ENCODE measurements at regions not wholly inside any gene's neighbourhood (a gene's known extent, or its start where the extent isn't known, plus 50 kb on each side); places are given as distances from the start of the nearest gene placed in this dataset.

- no peaks in the 10 kb centered on the region for H3K4me1 ChIP-seq (ENCODE audit: control insufficient read depth, insufficient read depth, low read depth, low read length)
- H2BK15ac ChIP-seq (ENCODE audit: low read depth, poor library complexity, severe bottlenecking), result no peak overlapping the region
- H2AFZ ChIP-seq (ENCODE audit: low read depth, low read length), result no peak overlapping the region
- no peak overlapping the region for H2BK120ac ChIP-seq (ENCODE audit: low read depth, low read length)
- DNase-seq, result no peak
- H3K9ac ChIP-seq (ENCODE audit: low read length), result no peak overlapping the region
- H3K18ac ChIP-seq (ENCODE audit: low read depth in 1 of 2, low read length in 2 of 2), result no peak overlapping the region
- H3K79me1 ChIP-seq (replicated peaks; ENCODE audit: low read length, poor library complexity, severe bottlenecking), result no peaks in the 10 kb centered on the region
- H4K91ac ChIP-seq (ENCODE audit: low read length), result no peak overlapping the region
- no peak overlapping the region for H4K8ac ChIP-seq (ENCODE audit: low read length)
- no peak overlapping the region for H2AK5ac ChIP-seq (ENCODE audit: low read length, severe bottlenecking)
- peaks cover 7% of the 10 kb centered on the region for H3K9me3 ChIP-seq (ENCODE audit: control insufficient read depth, low read length)
- H3K4me2 ChIP-seq (ENCODE audit: low read length, poor library complexity, severe bottlenecking), result no peak overlapping the region
- no CpG with 5 or more reads among the region's 2 CpGs for WGBS
- no peak overlapping the region for H3K4ac ChIP-seq (ENCODE audit: low read depth in 1 of 2, low read length in 2 of 2)
- no peak overlapping the region for H2BK12ac ChIP-seq (ENCODE audit: low read length in 2 of 2)
- H3K27me3 ChIP-seq (ENCODE audit: control insufficient read depth in 1 of 2, insufficient read depth in 1 of 2, low read length in 2 of 2), result no peaks in the 10 kb centered on the region
- H3K4me3 ChIP-seq (ENCODE audit: insufficient read depth in 1 of 2, low read depth in 1 of 2, low read length in 2 of 2), result no peak overlapping the region
- no peak overlapping the region for H3K14ac ChIP-seq (ENCODE audit: low read length in 2 of 2)
- no peaks in the 10 kb centered on the region for H3K36me3 ChIP-seq (ENCODE audit: control insufficient read depth in 1 of 2, insufficient read depth in 2 of 2, low read depth in 1 of 2, low read length in 2 of 2)
- H3K27ac ChIP-seq (ENCODE audit: low read length, poor library complexity, severe bottlenecking), result no peak overlapping the region
- no peak overlapping the region for H2BK5ac ChIP-seq (ENCODE audit: low read depth, low read length, poor library complexity, severe bottlenecking)
- H3K23ac ChIP-seq (ENCODE audit: low read length in 2 of 2), result no peak overlapping the region
These were observed 1438.7 kb downstream of the REEP3 start for GRCh38 chr10:64959883-64960282.

GRCh38 chr10:64973391-64973790 is 1452.2 kb downstream of the REEP3 start:
- H2AK5ac ChIP-seq (ENCODE audit: low read length, severe bottlenecking), result no peak overlapping the region
- 86% methylated on average over 1 of the region's 2 CpGs for WGBS
- no peaks in the 10 kb centered on the region for H3K9me3 ChIP-seq (ENCODE audit: control insufficient read depth, low read length)
- H2BK15ac ChIP-seq (ENCODE audit: low read depth, poor library complexity, severe bottlenecking), result no peak overlapping the region
- H3K27ac ChIP-seq (ENCODE audit: low read length, poor library complexity, severe bottlenecking), result no peak overlapping the region
- H3K4ac ChIP-seq (ENCODE audit: low read depth in 1 of 2, low read length in 2 of 2), result no peak overlapping the region
- DNase-seq, result no peak
- no peak overlapping the region for H3K14ac ChIP-seq (ENCODE audit: low read length in 2 of 2)
- no peaks in the 10 kb centered on the region for H3K36me3 ChIP-seq (ENCODE audit: control insufficient read depth in 1 of 2, insufficient read depth in 2 of 2, low read depth in 1 of 2, low read length in 2 of 2)
- H3K9ac ChIP-seq (ENCODE audit: low read length), result no peak overlapping the region
- no peak overlapping the region for H2BK5ac ChIP-seq (ENCODE audit: low read depth, low read length, poor library complexity, severe bottlenecking)
- no peak overlapping the region for H2BK120ac ChIP-seq (ENCODE audit: low read depth, low read length)
- H3K79me1 ChIP-seq (replicated peaks; ENCODE audit: low read length, poor library complexity, severe bottlenecking), result no peaks in the 10 kb centered on the region
- no peaks in the 10 kb centered on the region for H3K27me3 ChIP-seq (ENCODE audit: control insufficient read depth in 1 of 2, insufficient read depth in 1 of 2, low read length in 2 of 2)
- H4K8ac ChIP-seq (ENCODE audit: low read length), result no peak overlapping the region
- no peak overlapping the region for H2BK12ac ChIP-seq (ENCODE audit: low read length in 2 of 2)
- no peak overlapping the region for H4K91ac ChIP-seq (ENCODE audit: low read length)
- H3K23ac ChIP-seq (ENCODE audit: low read length in 2 of 2), result no peak overlapping the region
- no peak overlapping the region for H3K18ac ChIP-seq (ENCODE audit: low read depth in 1 of 2, low read length in 2 of 2)
- no peak overlapping the region for H2AFZ ChIP-seq (ENCODE audit: low read depth, low read length)
- no peak overlapping the region for H3K4me2 ChIP-seq (ENCODE audit: low read length, poor library complexity, severe bottlenecking)
- no peaks in the 10 kb centered on the region for H3K4me1 ChIP-seq (ENCODE audit: control insufficient read depth, insufficient read depth, low read depth, low read length)
- H3K4me3 ChIP-seq (ENCODE audit: insufficient read depth in 1 of 2, low read depth in 1 of 2, low read length in 2 of 2), result no peak overlapping the region

- H2BK12ac ChIP-seq (ENCODE audit: low read length in 2 of 2), result no peak overlapping the region
- H3K9me3 ChIP-seq (ENCODE audit: control insufficient read depth, low read length), result no peaks in the 10 kb centered on the region
- H4K8ac ChIP-seq (ENCODE audit: low read length), result no peak overlapping the region
- H3K23ac ChIP-seq (ENCODE audit: low read length in 2 of 2), result no peak overlapping the region
- H4K91ac ChIP-seq (ENCODE audit: low read length), result no peak overlapping the region
- H2AFZ ChIP-seq (ENCODE audit: low read depth, low read length), result no peak overlapping the region
- H2AK5ac ChIP-seq (ENCODE audit: low read length, severe bottlenecking), result no peak overlapping the region
- no peak for DNase-seq
- no peak overlapping the region for H3K9ac ChIP-seq (ENCODE audit: low read length)
- no peak overlapping the region for H3K14ac ChIP-seq (ENCODE audit: low read length in 2 of 2)
- H3K4me3 ChIP-seq (ENCODE audit: insufficient read depth in 1 of 2, low read depth in 1 of 2, low read length in 2 of 2), result no peak overlapping the region
- H3K27ac ChIP-seq (ENCODE audit: low read length, poor library complexity, severe bottlenecking), result no peak overlapping the region
- no peak overlapping the region for H2BK5ac ChIP-seq (ENCODE audit: low read depth, low read length, poor library complexity, severe bottlenecking)
- H2BK15ac ChIP-seq (ENCODE audit: low read depth, poor library complexity, severe bottlenecking), result no peak overlapping the region
- no peak overlapping the region for H2BK120ac ChIP-seq (ENCODE audit: low read depth, low read length)
- H3K27me3 ChIP-seq (ENCODE audit: control insufficient read depth in 1 of 2, insufficient read depth in 1 of 2, low read length in 2 of 2), result no peaks in the 10 kb centered on the region
- H3K36me3 ChIP-seq (ENCODE audit: control insufficient read depth in 1 of 2, insufficient read depth in 2 of 2, low read depth in 1 of 2, low read length in 2 of 2), result no peaks in the 10 kb centered on the region
- H3K4ac ChIP-seq (ENCODE audit: low read depth in 1 of 2, low read length in 2 of 2), result no peak overlapping the region
- no peak overlapping the region for H3K18ac ChIP-seq (ENCODE audit: low read depth in 1 of 2, low read length in 2 of 2)
- H3K79me1 ChIP-seq (replicated peaks; ENCODE audit: low read length, poor library complexity, severe bottlenecking), result no peaks in the 10 kb centered on the region
- no peaks in the 10 kb centered on the region for H3K4me1 ChIP-seq (ENCODE audit: control insufficient read depth, insufficient read depth, low read depth, low read length)
- H3K4me2 ChIP-seq (ENCODE audit: low read length, poor library complexity, severe bottlenecking), result no peak overlapping the region
- 97% methylated on average over 2 of the region's 2 CpGs for WGBS
These were observed 1454.9 kb downstream of the REEP3 start for GRCh38 chr10:64976150-64976549.

GRCh38 chr10:64977915-64978314 is 1456.7 kb downstream of the REEP3 start:
- H3K27me3 ChIP-seq (ENCODE audit: control insufficient read depth in 1 of 2, insufficient read depth in 1 of 2, low read length in 2 of 2), result no peaks in the 10 kb centered on the region
- H2BK15ac ChIP-seq (ENCODE audit: low read depth, poor library complexity, severe bottlenecking), result no peak overlapping the region
- H3K4me3 ChIP-seq (ENCODE audit: insufficient read depth in 1 of 2, low read depth in 1 of 2, low read length in 2 of 2), result no peak overlapping the region
- H3K4me2 ChIP-seq (ENCODE audit: low read length, poor library complexity, severe bottlenecking), result no peak overlapping the region
- H3K4me1 ChIP-seq (ENCODE audit: control insufficient read depth, insufficient read depth, low read depth, low read length), result no peaks in the 10 kb centered on the region
- no peak overlapping the region for H3K23ac ChIP-seq (ENCODE audit: low read length in 2 of 2)
- H3K36me3 ChIP-seq (ENCODE audit: control insufficient read depth in 1 of 2, insufficient read depth in 2 of 2, low read depth in 1 of 2, low read length in 2 of 2), result no peaks in the 10 kb centered on the region
- H3K9me3 ChIP-seq (ENCODE audit: control insufficient read depth, low read length), result no peaks in the 10 kb centered on the region
- no peak overlapping the region for H3K18ac ChIP-seq (ENCODE audit: low read depth in 1 of 2, low read length in 2 of 2)
- H3K4ac ChIP-seq (ENCODE audit: low read depth in 1 of 2, low read length in 2 of 2), result no peak overlapping the region
- no peaks in the 10 kb centered on the region for H3K79me1 ChIP-seq (replicated peaks; ENCODE audit: low read length, poor library complexity, severe bottlenecking)
- no peak overlapping the region for H2AFZ ChIP-seq (ENCODE audit: low read depth, low read length)
- no peak for DNase-seq
- H4K91ac ChIP-seq (ENCODE audit: low read length), result no peak overlapping the region
- no peak overlapping the region for H2AK5ac ChIP-seq (ENCODE audit: low read length, severe bottlenecking)
- H3K27ac ChIP-seq (ENCODE audit: low read length, poor library complexity, severe bottlenecking), result no peak overlapping the region
- H3K14ac ChIP-seq (ENCODE audit: low read length in 2 of 2), result no peak overlapping the region
- H2BK120ac ChIP-seq (ENCODE audit: low read depth, low read length), result no peak overlapping the region
- no peak overlapping the region for H2BK12ac ChIP-seq (ENCODE audit: low read length in 2 of 2)
- H2BK5ac ChIP-seq (ENCODE audit: low read depth, low read length, poor library complexity, severe bottlenecking), result no peak overlapping the region
- H3K9ac ChIP-seq (ENCODE audit: low read length), result no peak overlapping the region
- no peak overlapping the region for H4K8ac ChIP-seq (ENCODE audit: low read length)

All from mesenchymal stem cell (in vitro differentiated cells and primary cell).